ENCODE measurements at regions not wholly inside any gene's neighbourhood (a gene's known extent, or its start where the extent isn't known, plus 50 kb on each side); places are given as distances from the start of the nearest gene placed in this dataset.

DNA sequence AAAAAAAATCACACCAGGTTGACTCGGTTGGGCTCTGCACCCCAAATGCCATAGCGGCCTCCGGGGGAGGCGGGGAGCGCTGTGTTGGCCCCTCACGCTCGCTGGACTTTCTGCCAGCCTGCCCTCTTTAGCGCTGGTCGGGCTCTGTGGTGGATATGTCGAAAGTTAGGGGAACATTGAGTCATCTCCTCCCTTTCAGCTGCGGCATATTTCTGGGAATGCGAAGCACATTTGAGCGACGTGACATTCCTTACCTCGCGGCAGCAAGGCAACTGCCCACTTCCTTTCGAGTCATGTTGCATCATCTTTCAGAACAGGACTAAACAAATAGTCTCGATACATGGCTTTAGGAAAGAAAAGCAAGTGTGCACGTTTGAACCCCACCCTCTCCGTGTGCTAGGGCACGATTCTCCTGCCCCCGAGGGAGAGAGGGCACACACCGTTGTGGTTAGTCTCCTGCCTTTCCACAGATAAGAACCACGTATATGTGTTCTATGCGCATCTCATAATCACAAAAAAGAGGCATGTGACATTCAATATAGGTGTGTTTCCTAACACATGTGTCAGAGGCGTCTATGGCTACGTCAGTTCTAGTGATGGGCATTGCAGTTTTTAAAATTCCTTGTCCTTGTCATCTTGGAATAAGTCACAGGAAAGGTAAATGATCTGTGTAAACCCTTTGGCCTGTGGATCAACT is 105.9 kb upstream of the SLC45A1 start:
- no peak for DNase-seq
- TF ChIP-seq EZH2phosphoT487 (IDR thresholded peaks at IDR 0.05; ENCODE audit: low read length), result no peak
- no peak for TF ChIP-seq EZH2 (optimal IDR thresholded peaks at IDR 0.05; ENCODE audit: low read depth, low read length)
- TF ChIP-seq, protein P1, sequence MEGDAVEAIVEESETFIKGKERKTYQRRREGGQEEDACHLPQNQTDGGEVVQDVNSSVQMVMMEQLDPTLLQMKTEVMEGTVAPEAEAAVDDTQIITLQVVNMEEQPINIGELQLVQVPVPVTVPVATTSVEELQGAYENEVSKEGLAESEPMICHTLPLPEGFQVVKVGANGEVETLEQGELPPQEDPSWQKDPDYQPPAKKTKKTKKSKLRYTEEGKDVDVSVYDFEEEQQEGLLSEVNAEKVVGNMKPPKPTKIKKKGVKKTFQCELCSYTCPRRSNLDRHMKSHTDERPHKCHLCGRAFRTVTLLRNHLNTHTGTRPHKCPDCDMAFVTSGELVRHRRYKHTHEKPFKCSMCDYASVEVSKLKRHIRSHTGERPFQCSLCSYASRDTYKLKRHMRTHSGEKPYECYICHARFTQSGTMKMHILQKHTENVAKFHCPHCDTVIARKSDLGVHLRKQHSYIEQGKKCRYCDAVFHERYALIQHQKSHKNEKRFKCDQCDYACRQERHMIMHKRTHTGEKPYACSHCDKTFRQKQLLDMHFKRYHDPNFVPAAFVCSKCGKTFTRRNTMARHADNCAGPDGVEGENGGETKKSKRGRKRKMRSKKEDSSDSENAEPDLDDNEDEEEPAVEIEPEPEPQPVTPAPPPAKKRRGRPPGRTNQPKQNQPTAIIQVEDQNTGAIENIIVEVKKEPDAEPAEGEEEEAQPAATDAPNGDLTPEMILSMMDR (IDR thresholded peaks at IDR 0.05; ENCODE audit: low read length), result no peak
- peaks cover 98% of the 10 kb centered on the region for H3K27me3 ChIP-seq (replicated peaks; ENCODE audit: insufficient read depth, low read length)
- H3K79me2 ChIP-seq (ENCODE audit: low read length), result no peaks in the 10 kb centered on the region
- H3K9me3 ChIP-seq (replicated peaks; ENCODE audit: insufficient read depth, low read length), result no peaks in the 10 kb centered on the region
- H3K36me3 ChIP-seq (replicated peaks; ENCODE audit: insufficient read depth, low read length), result no peaks in the 10 kb centered on the region
- no peak overlapping the region for H3K9ac ChIP-seq (ENCODE audit: low read length)
- no peaks in the 10 kb centered on the region for H3F3A ChIP-seq (ENCODE audit: insufficient read depth, low read length)
- H3K27ac ChIP-seq (ENCODE audit: low read length), result no peak overlapping the region
- no peaks in the 10 kb centered on the region for H4K20me1 ChIP-seq (ENCODE audit: insufficient read depth, low read length)
- peak overlapping the region; percentile 48; the same call in 1 of the 2 replicates for H3K4me2 ChIP-seq (ENCODE audit: low read depth, low read length)
- no peak overlapping the region for H2AFZ ChIP-seq (ENCODE audit: low read length)
- H3K9me2 ChIP-seq (replicated peaks; ENCODE audit: insufficient read depth, low read length), result no peaks in the 10 kb centered on the region
- no peaks in the 10 kb centered on the region for H3K4me1 ChIP-seq (ENCODE audit: low read length)
- H3K4me3 ChIP-seq (ENCODE audit: low read length), result no peak overlapping the region

GRCh38 chr1:8211251-8211882 is 106.5 kb upstream of the SLC45A1 start:
- Histone ChIP-seq H3K79me2 (ENCODE audit: low read length) (no peaks in the 10 kb centered on the region), H3K9ac (ENCODE audit: low read length) (no peak overlapping the region), H3K27ac (ENCODE audit: low read length) (no peak overlapping the region), H3K27me3 (replicated peaks; ENCODE audit: insufficient read depth, low read length) (peaks cover 98% of the 10 kb centered on the region), H3K36me3 (replicated peaks; ENCODE audit: insufficient read depth, low read length) (no peaks in the 10 kb centered on the region), H3K4me1 (ENCODE audit: low read length) (no peaks in the 10 kb centered on the region), H3K4me3 (ENCODE audit: low read length) (no peak overlapping the region), H3K9me2 (replicated peaks; ENCODE audit: insufficient read depth, low read length) (no peaks in the 10 kb centered on the region), H3K9me3 (replicated peaks; ENCODE audit: insufficient read depth, low read length) (no peaks in the 10 kb centered on the region), H3K4me2 (ENCODE audit: low read depth, low read length) (0 out of 2 replicates have a peak overlapping the region, but pooled peaks have one; percentile 48), H2AFZ (ENCODE audit: low read length) (no peak overlapping the region), H4K20me1 (ENCODE audit: insufficient read depth, low read length) (no peaks in the 10 kb centered on the region), H3F3A (ENCODE audit: insufficient read depth, low read length) (no peaks in the 10 kb centered on the region)
- no peak for DNase-seq
- TF ChIP-seq, protein P1 (IDR thresholded peaks at IDR 0.05; ENCODE audit: low read length), result no peak
- no peak for TF ChIP-seq EZH2phosphoT487 (IDR thresholded peaks at IDR 0.05; ENCODE audit: low read length)
- no peak for TF ChIP-seq EZH2 (optimal IDR thresholded peaks at IDR 0.05; ENCODE audit: low read depth, low read length)

DNA sequence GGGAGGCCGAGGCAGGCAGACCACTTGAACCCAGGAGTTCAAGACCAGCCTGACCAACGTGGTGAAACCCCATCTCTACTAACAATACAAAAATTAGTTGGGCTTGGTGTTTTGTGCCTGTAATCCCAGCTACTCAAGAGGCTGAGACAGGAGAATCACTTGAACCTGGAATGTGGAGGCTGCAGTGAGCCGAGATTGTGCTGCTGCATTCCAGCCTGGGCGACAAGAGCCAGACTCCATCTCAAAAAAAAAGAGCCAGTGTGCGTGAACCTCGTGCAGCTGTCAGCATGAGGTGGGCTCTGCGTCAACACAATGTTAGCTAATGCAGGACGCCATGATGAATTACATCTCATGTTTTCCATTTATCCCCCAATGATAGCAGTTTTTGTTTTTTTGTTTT is 110.7 kb upstream of the SLC45A1 start:
- H3K4me1 ChIP-seq (ENCODE audit: low read length), result no peaks in the 10 kb centered on the region
- no peak overlapping the region for H3K27ac ChIP-seq (ENCODE audit: low read length)

More for the DNA sequence above, 110.7 kb upstream of the SLC45A1 start:
- DNase-seq, result no peak
- H3K27me3 ChIP-seq (replicated peaks; ENCODE audit: insufficient read depth, low read length), result peaks cover 96% of the 10 kb centered on the region
- H3K4me3 ChIP-seq (ENCODE audit: low read length), result no peak overlapping the region
- H2AFZ ChIP-seq (ENCODE audit: low read length), result no peak overlapping the region
- no peaks in the 10 kb centered on the region for H3F3A ChIP-seq (ENCODE audit: insufficient read depth, low read length)
- no peaks in the 10 kb centered on the region for H3K9me2 ChIP-seq (replicated peaks; ENCODE audit: insufficient read depth, low read length)
- no peak for TF ChIP-seq EZH2phosphoT487 (IDR thresholded peaks at IDR 0.05; ENCODE audit: low read length)
- TF ChIP-seq, protein P1 (IDR thresholded peaks at IDR 0.05; ENCODE audit: low read length), result no peak
- no peak for TF ChIP-seq EZH2 (optimal IDR thresholded peaks at IDR 0.05; ENCODE audit: low read depth, low read length)
- no peaks in the 10 kb centered on the region for H3K9me3 ChIP-seq (replicated peaks; ENCODE audit: insufficient read depth, low read length)
- no peaks in the 10 kb centered on the region for H3K79me2 ChIP-seq (ENCODE audit: low read length)
- H3K9ac ChIP-seq (ENCODE audit: low read length), result no peak overlapping the region
- no peak overlapping the region for H3K4me2 ChIP-seq (ENCODE audit: low read depth, low read length)
- H4K20me1 ChIP-seq (ENCODE audit: insufficient read depth, low read length), result no peaks in the 10 kb centered on the region
- H3K36me3 ChIP-seq (replicated peaks; ENCODE audit: insufficient read depth, low read length), result no peaks in the 10 kb centered on the region
